ENCODE measurements at regions not wholly inside any gene's neighbourhood (a gene's known extent, or its start where the extent isn't known, plus 50 kb on each side); places are given as distances from the start of the nearest gene placed in this dataset.
"Not testable (repeated sequence)": the region's sequence is repeated elsewhere in the genome, so short reads cannot be mapped to it uniquely, and the experiment has no call there.

GRCh38 chr15:35286721-35287120 lies 201.6 kb upstream of the NANOGP8 start:
- Histone ChIP-seq H3K4me3 (no peak overlapping the region), H3K4me1 (no peaks in the 10 kb centered on the region), H3K27ac (no peak overlapping the region), H3K36me3 (no peaks in the 10 kb centered on the region), H3K9me3 (no peaks in the 10 kb centered on the region), H3K27me3 (no peaks in the 10 kb centered on the region)
- TF ChIP-seq CTCF (IDR thresholded peaks at IDR 0.05): no peak
- no peak for TF ChIP-seq POLR2A (IDR thresholded peaks at IDR 0.05)
- no peak for DNase-seq

- no peak overlapping the region for H3K27ac ChIP-seq
- no peaks in the 10 kb centered on the region for H3K27me3 ChIP-seq
- no peak overlapping the region for H3K4me3 ChIP-seq
- DNase-seq: no peak
- H3K36me3 ChIP-seq: no peaks in the 10 kb centered on the region
- no peaks in the 10 kb centered on the region for H3K4me1 ChIP-seq
- no peak for TF ChIP-seq POLR2A (IDR thresholded peaks at IDR 0.05)
- H3K9me3 ChIP-seq: peaks cover 0 to 6% (median 3%) of the 10 kb centered on the region in 4 donors
Measured at GRCh38 chr15:35282965-35283496, 197.9 kb upstream of the NANOGP8 start.

GRCh38 chr15:35281515-35281914 lies 196.4 kb upstream of the NANOGP8 start:
- no peaks in the 10 kb centered on the region for H3K36me3 ChIP-seq
- H3K4me3 ChIP-seq: no peak overlapping the region
- H3K27me3 ChIP-seq: no peaks in the 10 kb centered on the region
- H3K27ac ChIP-seq: no peak overlapping the region
- H3K4me1 ChIP-seq: no peaks in the 10 kb centered on the region
- no peak for TF ChIP-seq CTCF (IDR thresholded peaks at IDR 0.05)
- no peak for TF ChIP-seq POLR2A (IDR thresholded peaks at IDR 0.05)
- H3K9me3 ChIP-seq: peaks cover 0 to 16% (median 3%) of the 10 kb centered on the region in 4 donors
- no peak for DNase-seq

GRCh38 chr15:35279811-35280210 lies 194.7 kb upstream of the NANOGP8 start:
- no peak for DNase-seq
- no peaks in the 10 kb centered on the region for H3K36me3 ChIP-seq
- no peaks in the 10 kb centered on the region for H3K4me1 ChIP-seq
- H3K9me3 ChIP-seq: peaks cover 0 to 16% (median 3%) of the 10 kb centered on the region in 4 donors
- H3K4me3 ChIP-seq: no peak overlapping the region
- no peaks in the 10 kb centered on the region for H3K27me3 ChIP-seq
- no peak overlapping the region for H3K27ac ChIP-seq
- TF ChIP-seq POLR2A (IDR thresholded peaks at IDR 0.05) (no peak), CTCF (IDR thresholded peaks at IDR 0.05) (no peak)

GRCh38 chr15:35271371-35272043 lies 186.4 kb upstream of the NANOGP8 start:
- no peak overlapping the region for H3K4me3 ChIP-seq
- no peaks in the 10 kb centered on the region for H3K27me3 ChIP-seq
- TF ChIP-seq CTCF (IDR thresholded peaks at IDR 0.05): no peak
- TF ChIP-seq POLR2A (IDR thresholded peaks at IDR 0.05): no peak
- no peaks in the 10 kb centered on the region for H3K36me3 ChIP-seq
- H3K9me3 ChIP-seq: no peaks in the 10 kb centered on the region
- H3K27ac ChIP-seq: no peak overlapping the region
- no peaks in the 10 kb centered on the region for H3K4me1 ChIP-seq
- no peak for DNase-seq

- Histone ChIP-seq H3K4me1 (no peaks in the 10 kb centered on the region), H3K4me3 (no peak overlapping the region), H3K27ac (no peak overlapping the region), H3K36me3 (no peaks in the 10 kb centered on the region), H3K9me3 (no peaks in the 10 kb centered on the region), H3K27me3 (no peaks in the 10 kb centered on the region)
- DNase-seq: no peak
- no peak for TF ChIP-seq CTCF (IDR thresholded peaks at IDR 0.05)
- TF ChIP-seq POLR2A (IDR thresholded peaks at IDR 0.05): no peak
Measured at GRCh38 chr15:35260941-35261340, 175.8 kb upstream of the NANOGP8 start.

GRCh38 chr15:35260274-35260673 lies 175.2 kb upstream of the NANOGP8 start:
- not testable (repeated sequence) for H3K36me3 ChIP-seq, H3K27ac ChIP-seq, H3K4me1 ChIP-seq, H3K9me3 ChIP-seq, DNase-seq, H3K27me3 ChIP-seq, H3K4me3 ChIP-seq

All from Peyer's patch (tissue), 4 donors.